HEK293T (cell line): ENCODE measurements at regions not wholly inside any gene's neighbourhood (a gene's known extent, or its start where the extent isn't known, plus 50 kb on each side); places are given as distances from the start of the nearest gene placed in this dataset.

Experiments used
- CTCF ChIA-PET: fragments of 350-600 bp; formaldehyde crosslinking; extraction: SDS; loops from one replicate; lab custom pipeline; 2021; ENCODE audit warnings: antibody characterized with exemption, inconsistent platforms; lab: Yijun Ruan, JAX
- POLR2A ChIA-PET: fragments of 350-600 bp; formaldehyde crosslinking; extraction: SDS; loops from one replicate; lab custom pipeline; 2020; ENCODE audit warnings: antibody characterized with exemption, inconsistent platforms; lab: Yijun Ruan, JAX
- DNase-seq: peaks from one replicate; pipeline ENCODE4 v3.0.0; 2012; ENCODE audit warnings: mixed read lengths; ENCODE audit errors: extremely low spot score
- ARNT ChIP-seq: fragments of 450-650 bp; IDR thresholded peaks from 2 replicates; pipeline ENCODE4 v1.6.1; 2017; ENCODE audit warnings: mild to moderate bottlenecking
- BHLHE40 ChIP-seq: fragments of 450-650 bp; IDR thresholded peaks from 2 replicates; pipeline ENCODE4 v1.6.1; 2016; ENCODE audit warnings: mild to moderate bottlenecking, moderate library complexity, borderline replicate concordance
- CTBP1 ChIP-seq: fragments of 450-650 bp; IDR thresholded peaks from 2 replicates; pipeline ENCODE4 v1.6.1; 2016; ENCODE audit warnings: borderline replicate concordance
- ELF4 ChIP-seq: fragments of 450-650 bp; IDR thresholded peaks from 2 replicates; pipeline ENCODE4 v1.6.1; 2017; ENCODE audit warnings: antibody characterized with exemption
- FOXA1 ChIP-seq: fragments of 450-650 bp; IDR thresholded peaks from 2 replicates; pipeline ENCODE4 v1.6.1; 2016; ENCODE audit warnings: mild to moderate bottlenecking
- FOXK2 ChIP-seq: fragments of 450-650 bp; IDR thresholded peaks from 2 replicates; pipeline ENCODE4 v1.6.1; 2016; ENCODE audit warnings: mild to moderate bottlenecking
- FOXM1 ChIP-seq: fragments of 450-650 bp; IDR thresholded peaks from 2 replicates; pipeline ENCODE4 v1.6.1; 2017; ENCODE audit warnings: mild to moderate bottlenecking, borderline replicate concordance
- HDGF ChIP-seq: fragments of 450-650 bp; IDR thresholded peaks from 2 replicates; pipeline ENCODE4 v1.6.1; 2017; ENCODE audit warnings: antibody characterized with exemption, borderline replicate concordance
- L3MBTL2 ChIP-seq: fragments of 450-650 bp; conservative IDR thresholded peaks from 2 replicates; pipeline ENCODE4 v1.6.1; 2016; ENCODE audit warnings: mild to moderate bottlenecking
- LEF1 ChIP-seq: fragments of 450-650 bp; IDR thresholded peaks from 2 replicates; pipeline ENCODE4 v1.6.1; 2017; ENCODE audit warnings: mild to moderate bottlenecking, borderline replicate concordance
- NFRKB ChIP-seq: fragments of 450-650 bp; IDR thresholded peaks from 2 replicates; pipeline ENCODE4 v1.6.1; 2016; ENCODE audit warnings: mild to moderate bottlenecking, moderate library complexity
- SP1 ChIP-seq: fragments of 450-650 bp; IDR thresholded peaks from 2 replicates; pipeline ENCODE4 v1.6.1; 2017
- SUZ12 ChIP-seq: fragments of 450-650 bp; IDR thresholded peaks from 2 replicates; pipeline ENCODE4 v1.6.1; 2016; ENCODE audit warnings: mild to moderate bottlenecking
- TARDBP ChIP-seq: fragments of 450-650 bp; IDR thresholded peaks from 2 replicates; pipeline ENCODE4 v1.6.1; 2016
- ZNF384 ChIP-seq: fragments of 450-650 bp; IDR thresholded peaks from 2 replicates; pipeline ENCODE4 v1.6.1; 2016
- TF ChIP-seq, protein P1 (sequence below): fragments of 450-650 bp; IDR thresholded peaks from 2 replicates; pipeline ENCODE4 v1.6.1; 2016

DNA sequence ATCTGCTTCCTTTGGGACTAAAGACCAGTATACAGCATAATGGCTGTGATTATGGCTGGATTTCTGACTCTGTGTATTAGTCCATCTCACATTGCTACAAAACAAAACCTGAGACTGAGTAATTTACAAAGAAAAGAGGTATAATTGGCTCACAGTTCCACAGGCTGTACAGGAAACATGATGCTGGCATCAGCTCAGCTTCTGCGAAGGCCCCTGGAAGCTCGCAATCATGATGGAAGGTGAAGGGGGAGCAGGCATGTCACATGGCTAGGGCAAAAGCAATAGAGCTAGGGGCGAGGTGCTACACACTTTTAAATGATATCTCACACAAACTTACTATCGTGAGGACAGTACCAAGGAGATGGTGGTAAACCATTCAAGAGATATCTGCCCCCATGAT is 68.0 kb upstream of the GADL1 start:
- CTCF ChIA-PET: no interaction called here
- TF ChIP-seq L3MBTL2 (no peak), ELF4 (no peak), FOXM1 (no peak), NFRKB (no peak)
- TF ChIP-seq, protein P1, sequence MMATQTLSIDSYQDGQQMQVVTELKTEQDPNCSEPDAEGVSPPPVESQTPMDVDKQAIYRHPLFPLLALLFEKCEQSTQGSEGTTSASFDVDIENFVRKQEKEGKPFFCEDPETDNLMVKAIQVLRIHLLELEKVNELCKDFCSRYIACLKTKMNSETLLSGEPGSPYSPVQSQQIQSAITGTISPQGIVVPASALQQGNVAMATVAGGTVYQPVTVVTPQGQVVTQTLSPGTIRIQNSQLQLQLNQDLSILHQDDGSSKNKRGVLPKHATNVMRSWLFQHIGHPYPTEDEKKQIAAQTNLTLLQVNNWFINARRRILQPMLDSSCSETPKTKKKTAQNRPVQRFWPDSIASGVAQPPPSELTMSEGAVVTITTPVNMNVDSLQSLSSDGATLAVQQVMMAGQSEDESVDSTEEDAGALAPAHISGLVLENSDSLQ: no peak

DNA sequence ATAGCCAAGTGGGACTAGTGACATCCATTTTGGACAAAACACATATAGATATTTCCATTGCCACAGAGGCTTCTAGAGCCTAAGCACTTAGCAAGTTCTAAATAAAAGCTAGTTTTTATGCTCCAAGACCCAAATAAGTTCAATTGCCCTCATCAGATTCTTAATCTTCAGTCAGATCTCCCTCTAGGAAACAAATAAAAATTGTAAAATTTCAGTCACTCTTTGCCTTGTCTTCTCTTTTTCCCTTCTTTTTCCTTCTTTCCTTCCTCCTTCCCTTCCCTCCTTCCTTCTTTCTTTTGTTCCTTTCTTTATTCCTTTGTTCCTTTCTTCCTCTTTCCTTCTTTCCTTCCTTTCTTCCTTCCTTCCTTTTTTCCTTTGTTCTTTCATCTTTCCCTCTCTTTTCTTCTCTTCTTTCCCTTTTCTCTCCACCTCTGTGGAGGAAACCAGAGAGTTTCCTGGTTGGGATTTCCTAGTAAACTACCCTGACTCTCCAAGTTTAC is 68.8 kb upstream of the GADL1 start:
- POLR2A ChIA-PET: no interaction called here
- no peak for DNase-seq
- CTCF ChIA-PET: no interaction called here
- TF ChIP-seq FOXK2 (no peak), BHLHE40 (no peak), LEF1 (no peak), ARNT (no peak), ZNF384 (no peak), FOXM1 (no peak), L3MBTL2 (no peak), NFRKB (no peak), TARDBP (no peak), SUZ12 (no peak), CTBP1 (no peak), ELF4 (no peak), HDGF (no peak), FOXA1 (no peak), SP1 (no peak)
- TF ChIP-seq, protein P1: no peak

More for the DNA sequence above, 68.0 kb upstream of the GADL1 start:
- POLR2A ChIA-PET: no interaction called here
- no peak for DNase-seq

DNA sequence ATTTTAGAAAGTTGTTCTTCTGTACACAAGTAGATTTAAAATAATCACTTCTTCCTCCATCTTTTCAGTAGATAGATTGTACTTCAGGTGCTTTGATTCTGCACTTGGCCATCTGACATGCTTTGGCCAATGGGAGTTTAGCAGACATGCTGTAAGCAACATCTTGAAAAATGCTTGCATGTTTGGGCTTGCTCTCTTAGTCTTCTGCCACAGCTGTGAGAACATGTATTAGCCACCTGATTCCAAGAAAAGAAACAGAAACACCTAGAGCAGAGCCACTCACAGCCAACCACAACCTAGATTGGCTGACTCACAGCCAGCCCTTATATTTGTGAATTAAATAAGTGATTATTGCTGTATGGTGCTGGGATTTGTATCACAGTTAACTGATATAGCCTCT is 70.2 kb upstream of the GADL1 start:
- POLR2A ChIA-PET: no interaction called here

DNA sequence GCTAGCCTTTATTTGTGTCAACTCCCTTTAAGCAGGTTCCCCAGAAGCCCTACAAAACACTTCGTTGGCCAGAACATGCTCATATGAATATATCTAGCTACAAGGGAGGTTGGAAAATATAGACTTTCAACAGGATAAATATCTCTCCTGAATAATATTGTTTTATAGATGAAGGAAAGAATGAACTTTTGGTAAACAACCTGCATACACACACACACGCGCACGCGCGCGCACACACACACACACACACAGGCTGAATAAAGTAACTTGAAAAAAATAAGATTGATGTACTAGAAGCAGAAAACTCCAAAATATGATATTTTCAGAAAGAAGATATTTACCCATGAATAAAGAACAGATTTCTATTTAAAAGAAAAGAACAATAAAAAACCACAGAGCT is 72.4 kb upstream of the GADL1 start:
- TF ChIP-seq HDGF: no peak
- no peak for TF ChIP-seq ELF4
- TF ChIP-seq BHLHE40: no peak
- TF ChIP-seq ZNF384: no peak
- no peak for TF ChIP-seq FOXA1
- TF ChIP-seq LEF1: no peak
- no peak for TF ChIP-seq SUZ12
- no peak for TF ChIP-seq CTBP1
- TF ChIP-seq FOXK2: no peak
- TF ChIP-seq, protein P1: no peak
- TF ChIP-seq SP1: no peak
- TF ChIP-seq ARNT: no peak
- TF ChIP-seq TARDBP: no peak
- ChIA-PET CTCF (no interaction called here), POLR2A (no interaction called here)
- no peak for DNase-seq

More for the DNA sequence above, 70.2 kb upstream of the GADL1 start:
- CTCF ChIA-PET: no interaction called here
- no peak for DNase-seq
- TF ChIP-seq FOXK2 (no peak), CTBP1 (no peak), LEF1 (no peak), SP1 (no peak), SUZ12 (no peak), TARDBP (no peak), FOXA1 (no peak), BHLHE40 (no peak), ELF4 (no peak), HDGF (no peak), NFRKB (no peak)
- TF ChIP-seq, protein P1: no peak

DNA sequence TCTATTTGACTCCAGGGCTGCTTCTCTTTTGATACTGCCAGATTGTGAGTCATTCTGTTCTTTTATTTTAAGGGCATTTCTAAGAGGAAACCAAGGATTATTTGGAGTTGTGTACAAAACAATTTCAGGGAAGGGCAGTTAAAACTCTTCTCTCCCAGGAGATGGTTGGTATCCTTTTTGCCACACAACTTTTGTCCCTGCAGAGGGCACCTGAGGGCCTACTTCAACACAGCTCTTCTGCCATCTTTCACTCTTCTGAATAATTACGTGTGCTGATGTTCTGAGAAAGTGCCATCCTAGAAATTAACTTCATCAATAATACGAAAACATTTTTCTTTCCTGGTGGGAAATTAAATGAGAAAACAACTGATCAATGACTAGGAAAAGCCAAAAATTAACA is 75.7 kb upstream of the GADL1 start:
- TF ChIP-seq FOXM1 (no peak), SUZ12 (no peak), ARNT (no peak), FOXK2 (no peak), SP1 (no peak), BHLHE40 (no peak), LEF1 (no peak), NFRKB (no peak), HDGF (no peak), CTBP1 (no peak), ELF4 (no peak)
- TF ChIP-seq, protein P1: no peak
- POLR2A ChIA-PET: no interaction called here
- CTCF ChIA-PET: no interaction called here
- no peak for DNase-seq
